SK-N-SH (cell line): ENCODE measurements at regions not wholly inside any gene's neighbourhood (a gene's known extent, or its start where the extent isn't known, plus 50 kb on each side); places are given as distances from the start of the nearest gene placed in this dataset.

Experiments
- CTCF ChIP-seq: fragments of 200-600 bp; sonication (generic); IDR thresholded peaks from 2 replicates; pipeline ENCODE4 v1.6.1; 2017; ENCODE audit warnings: antibody characterized with exemption, mild to moderate bottlenecking, moderate library complexity
- MAX ChIP-seq: IDR thresholded peaks from 2 replicates; pipeline ENCODE4 v1.4.0; 2012; ENCODE audit warnings: low read depth
- POLR2AphosphoS5 ChIP-seq: IDR thresholded peaks from 2 replicates; pipeline ENCODE4 v1.6.1; 2012; ENCODE audit warnings: low read depth, low read length
- RAD21 ChIP-seq: IDR thresholded peaks from 2 replicates; pipeline ENCODE4 v1.6.1; 2012; ENCODE audit warnings: mild to moderate bottlenecking, low read length
- REST ChIP-seq: IDR thresholded peaks from 2 replicates; pipeline ENCODE4 v1.6.1; 2012; ENCODE audit warnings: mild to moderate bottlenecking, low read depth, low read length, moderate library complexity
- RFX5 ChIP-seq: IDR thresholded peaks from 2 replicates; pipeline ENCODE4 v1.6.1; 2012; ENCODE audit warnings: mild to moderate bottlenecking, improper control_type of control experiment, low read length
- TF ChIP-seq, protein P1 (sequence below): IDR thresholded peaks from 2 replicates; pipeline ENCODE4 v1.4.0; 2012; ENCODE audit warnings: low read depth, borderline replicate concordance

DNA sequence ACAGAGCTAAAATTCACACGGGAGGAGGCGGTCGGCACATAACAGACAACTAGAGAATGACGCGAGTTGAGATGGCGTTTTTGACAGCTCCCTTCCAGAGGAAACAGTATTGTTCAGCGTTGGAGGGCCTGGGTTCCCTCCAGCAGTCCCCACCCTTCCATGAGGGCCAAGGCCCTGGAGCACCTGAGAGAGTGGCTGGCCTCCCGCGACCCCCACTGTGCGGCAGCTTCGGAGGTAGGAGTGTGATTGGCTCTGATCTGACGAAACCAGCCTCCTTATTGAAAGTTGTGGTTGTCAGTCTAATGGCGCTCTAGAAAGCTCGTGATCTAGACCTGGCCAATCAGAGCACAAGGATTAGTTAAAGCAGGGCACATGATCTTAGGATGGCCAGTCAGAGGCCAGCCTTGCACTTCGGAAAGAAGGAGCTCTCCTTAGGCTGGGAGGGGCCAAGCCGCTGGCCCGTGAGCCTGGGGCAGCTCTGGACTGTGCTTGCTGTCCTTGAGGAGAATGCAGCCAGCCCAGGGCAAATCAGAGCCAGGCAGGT lies 104.5 kb upstream of the CELF4 start:
- no peak for TF ChIP-seq CTCF
- no peak for TF ChIP-seq POLR2AphosphoS5
- TF ChIP-seq, protein P1, sequence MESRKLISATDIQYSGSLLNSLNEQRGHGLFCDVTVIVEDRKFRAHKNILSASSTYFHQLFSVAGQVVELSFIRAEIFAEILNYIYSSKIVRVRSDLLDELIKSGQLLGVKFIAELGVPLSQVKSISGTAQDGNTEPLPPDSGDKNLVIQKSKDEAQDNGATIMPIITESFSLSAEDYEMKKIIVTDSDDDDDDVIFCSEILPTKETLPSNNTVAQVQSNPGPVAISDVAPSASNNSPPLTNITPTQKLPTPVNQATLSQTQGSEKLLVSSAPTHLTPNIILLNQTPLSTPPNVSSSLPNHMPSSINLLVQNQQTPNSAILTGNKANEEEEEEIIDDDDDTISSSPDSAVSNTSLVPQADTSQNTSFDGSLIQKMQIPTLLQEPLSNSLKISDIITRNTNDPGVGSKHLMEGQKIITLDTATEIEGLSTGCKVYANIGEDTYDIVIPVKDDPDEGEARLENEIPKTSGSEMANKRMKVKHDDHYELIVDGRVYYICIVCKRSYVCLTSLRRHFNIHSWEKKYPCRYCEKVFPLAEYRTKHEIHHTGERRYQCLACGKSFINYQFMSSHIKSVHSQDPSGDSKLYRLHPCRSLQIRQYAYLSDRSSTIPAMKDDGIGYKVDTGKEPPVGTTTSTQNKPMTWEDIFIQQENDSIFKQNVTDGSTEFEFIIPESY, result no peak
- no peak for TF ChIP-seq RFX5
- no peak for TF ChIP-seq RAD21
- no peak for TF ChIP-seq MAX
- no peak for TF ChIP-seq REST
